ENCODE measurements at regions not wholly inside any gene's neighbourhood (a gene's known extent, or its start where the extent isn't known, plus 50 kb on each side); places are given as distances from the start of the nearest gene placed in this dataset.

DNA sequence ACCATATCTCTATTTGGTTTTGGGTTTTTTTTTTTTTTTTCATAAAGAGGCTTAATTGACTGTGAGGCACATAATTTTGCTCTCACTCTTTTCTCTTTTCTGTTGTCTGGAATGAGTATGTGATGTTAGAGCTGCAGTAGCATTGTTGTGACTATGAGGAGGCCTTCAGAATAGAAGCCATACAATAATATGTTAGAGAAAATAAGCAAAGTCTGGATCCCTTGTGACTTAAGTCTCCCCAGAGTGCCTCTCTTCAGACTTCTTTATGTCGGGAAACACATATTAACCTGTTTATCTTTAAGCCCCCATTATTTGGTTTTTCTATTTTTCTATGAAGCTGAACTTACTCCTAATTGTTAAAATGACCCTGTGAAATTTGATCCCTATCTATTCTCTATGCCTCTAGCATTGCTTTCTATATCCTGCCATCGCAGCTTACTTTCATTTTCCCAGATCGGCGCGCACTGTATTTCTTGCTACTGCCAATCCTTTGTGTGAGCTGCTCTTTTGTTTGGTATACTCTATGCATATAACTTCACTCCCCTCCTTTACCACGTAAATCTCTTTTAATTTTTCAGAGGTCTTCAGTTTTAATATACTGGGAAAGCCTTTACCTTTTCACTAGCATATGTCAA lies 372.5 kb upstream of the KCNN2 start:
- H3K4me2 ChIP-seq: no peak overlapping the region
- no peaks in the 10 kb centered on the region for H3K79me2 ChIP-seq (replicated peaks; ENCODE audit: insufficient read depth)
- H3K4me3 Mint-ChIP-seq: no peak overlapping the region
- H3K27me3 ChIP-seq (ENCODE audit: insufficient read depth): no peaks in the 10 kb centered on the region
- DNase-seq (ENCODE audit: low spot score) (no peak), ATAC-seq (no peak)
- H3K4me3 ChIP-seq: no peak overlapping the region
- H3K4me1 Mint-ChIP-seq: 0 out of 3 replicates have a peak, but pooled peaks cover 3% of the 10 kb centered on the region
- H3F3A ChIP-seq (replicated peaks; ENCODE audit: low read depth): no peaks in the 10 kb centered on the region
- H2AFZ ChIP-seq: no peak overlapping the region
- H3K27ac Mint-ChIP-seq: no peak overlapping the region
- H3K27ac ChIP-seq (ENCODE audit: low read depth): no peak overlapping the region
- no peak for TF ChIP-seq ZNF331 (CRISPR knock-in tag; IDR thresholded peaks at IDR 0.05; ENCODE audit: low read depth)
- TF ChIP-seq, protein P1, sequence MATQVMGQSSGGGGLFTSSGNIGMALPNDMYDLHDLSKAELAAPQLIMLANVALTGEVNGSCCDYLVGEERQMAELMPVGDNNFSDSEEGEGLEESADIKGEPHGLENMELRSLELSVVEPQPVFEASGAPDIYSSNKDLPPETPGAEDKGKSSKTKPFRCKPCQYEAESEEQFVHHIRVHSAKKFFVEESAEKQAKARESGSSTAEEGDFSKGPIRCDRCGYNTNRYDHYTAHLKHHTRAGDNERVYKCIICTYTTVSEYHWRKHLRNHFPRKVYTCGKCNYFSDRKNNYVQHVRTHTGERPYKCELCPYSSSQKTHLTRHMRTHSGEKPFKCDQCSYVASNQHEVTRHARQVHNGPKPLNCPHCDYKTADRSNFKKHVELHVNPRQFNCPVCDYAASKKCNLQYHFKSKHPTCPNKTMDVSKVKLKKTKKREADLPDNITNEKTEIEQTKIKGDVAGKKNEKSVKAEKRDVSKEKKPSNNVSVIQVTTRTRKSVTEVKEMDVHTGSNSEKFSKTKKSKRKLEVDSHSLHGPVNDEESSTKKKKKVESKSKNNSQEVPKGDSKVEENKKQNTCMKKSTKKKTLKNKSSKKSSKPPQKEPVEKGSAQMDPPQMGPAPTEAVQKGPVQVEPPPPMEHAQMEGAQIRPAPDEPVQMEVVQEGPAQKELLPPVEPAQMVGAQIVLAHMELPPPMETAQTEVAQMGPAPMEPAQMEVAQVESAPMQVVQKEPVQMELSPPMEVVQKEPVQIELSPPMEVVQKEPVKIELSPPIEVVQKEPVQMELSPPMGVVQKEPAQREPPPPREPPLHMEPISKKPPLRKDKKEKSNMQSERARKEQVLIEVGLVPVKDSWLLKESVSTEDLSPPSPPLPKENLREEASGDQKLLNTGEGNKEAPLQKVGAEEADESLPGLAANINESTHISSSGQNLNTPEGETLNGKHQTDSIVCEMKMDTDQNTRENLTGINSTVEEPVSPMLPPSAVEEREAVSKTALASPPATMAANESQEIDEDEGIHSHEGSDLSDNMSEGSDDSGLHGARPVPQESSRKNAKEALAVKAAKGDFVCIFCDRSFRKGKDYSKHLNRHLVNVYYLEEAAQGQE (IDR thresholded peaks at IDR 0.05; ENCODE audit: unreplicated experiment): no peak
- no peaks in the 10 kb centered on the region for H3K36me3 Mint-ChIP-seq (ENCODE audit: low read depth)
- no peaks in the 10 kb centered on the region for H4K20me1 ChIP-seq (replicated peaks; ENCODE audit: insufficient read depth)
- H3K9me3 Mint-ChIP-seq: no peaks in the 10 kb centered on the region
- no peaks in the 10 kb centered on the region for H3K36me3 ChIP-seq (ENCODE audit: insufficient read depth)
- no peaks in the 10 kb centered on the region for H3K4me1 ChIP-seq (ENCODE audit: insufficient read depth)
- no peaks in the 10 kb centered on the region for H3K9me2 ChIP-seq (ENCODE audit: insufficient read depth)
- no peaks in the 10 kb centered on the region for H3K27me3 Mint-ChIP-seq (ENCODE audit: insufficient read depth, low read depth, poor library complexity)

DNA sequence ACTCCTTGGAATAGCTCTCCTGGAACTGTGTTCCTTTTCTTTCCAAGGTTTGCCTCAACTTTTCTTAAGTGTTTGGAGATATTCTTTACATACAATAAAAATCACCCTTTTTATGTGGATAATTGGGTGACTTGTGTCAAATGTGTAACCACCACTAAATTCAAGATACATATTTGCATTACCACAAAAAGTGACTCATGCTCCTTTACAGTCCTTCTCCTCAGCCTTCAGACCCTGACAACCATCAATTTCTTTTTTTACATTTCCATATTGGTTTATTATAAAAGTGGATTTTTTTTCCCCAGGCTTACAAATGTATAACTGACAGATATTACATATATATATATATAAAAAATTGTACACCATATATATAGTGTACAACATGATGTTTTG lies 372.0 kb upstream of the KCNN2 start:
- ATAC-seq: no peak
- H2AFZ ChIP-seq: no peak overlapping the region
- Mint-ChIP-seq H3K4me3 (no peak overlapping the region), H3K36me3 (ENCODE audit: low read depth) (no peaks in the 10 kb centered on the region), H3K27me3 (ENCODE audit: insufficient read depth, low read depth, poor library complexity) (no peaks in the 10 kb centered on the region), H3K4me1 (0 out of 3 replicates have a peak, but pooled peaks cover 3% of the 10 kb centered on the region), H3K9me3 (no peaks in the 10 kb centered on the region), H3K27ac (no peak overlapping the region)
- TF ChIP-seq EZH2 (IDR thresholded peaks at IDR 0.05; ENCODE audit: low read depth, unreplicated experiment) (no peak), CTCF (conservative IDR thresholded peaks at IDR 0.05; ENCODE audit: low read depth in 2 of 2) (no peak)
- no peaks in the 10 kb centered on the region for H4K20me1 ChIP-seq (replicated peaks; ENCODE audit: insufficient read depth)
- H3K9me2 ChIP-seq (ENCODE audit: insufficient read depth): no peaks in the 10 kb centered on the region
- H3K27me3 ChIP-seq (ENCODE audit: insufficient read depth): no peaks in the 10 kb centered on the region
- no peaks in the 10 kb centered on the region for H3K36me3 ChIP-seq (ENCODE audit: insufficient read depth)
- H3K79me2 ChIP-seq (replicated peaks; ENCODE audit: insufficient read depth): no peaks in the 10 kb centered on the region
- no peak overlapping the region for H3K27ac ChIP-seq (ENCODE audit: low read depth)
- no peaks in the 10 kb centered on the region for H3K4me1 ChIP-seq (ENCODE audit: insufficient read depth)
- no peak for DNase-seq (ENCODE audit: low spot score)
- no peaks in the 10 kb centered on the region for H3F3A ChIP-seq (replicated peaks; ENCODE audit: low read depth)
- no peak overlapping the region for H3K4me2 ChIP-seq
- no peak overlapping the region for H3K4me3 ChIP-seq
